ENCODE measurements at regions not wholly inside any gene's neighbourhood (a gene's known extent, or its start where the extent isn't known, plus 50 kb on each side); places are given as distances from the start of the nearest gene placed in this dataset.
"Not testable (repeated sequence)": the region's sequence is repeated elsewhere in the genome, so short reads cannot be mapped to it uniquely, and the experiment has no call there.

DNA sequence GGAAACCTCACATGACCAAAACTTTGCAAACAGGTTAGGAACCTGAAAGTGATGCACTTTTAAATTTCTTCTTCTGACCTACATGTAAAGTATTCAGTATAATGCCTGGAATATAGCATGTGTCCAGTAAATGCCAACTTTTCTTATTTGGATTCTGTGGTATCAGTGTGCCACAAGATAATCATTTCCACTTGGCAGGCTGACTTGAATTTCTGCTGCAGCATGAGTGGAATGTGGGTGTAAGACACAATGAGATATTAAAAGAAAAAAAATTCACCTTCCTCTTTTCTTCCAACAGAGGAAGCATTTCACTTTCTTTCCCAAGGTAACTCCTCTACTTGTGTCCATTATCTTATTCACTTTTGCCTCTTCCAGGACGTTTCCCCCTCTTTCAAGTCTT lies 141.9 kb upstream of the PRKD1 start:
- Mint-ChIP-seq H3K27me3 (ENCODE audit: insufficient read depth) (0 out of 2 replicates have a peak, but pooled peaks cover 5% of the 10 kb centered on the region), H3K4me3 (no peak overlapping the region), H3K27ac (no peak overlapping the region), H3K4me1 (ENCODE audit: low read depth) (no peaks in the 10 kb centered on the region; the same call in 1 of the 2 replicates), H3K36me3 (ENCODE audit: low read depth) (peaks cover 6% of the 10 kb centered on the region), H3K9me3 (peaks cover 13% of the 10 kb centered on the region)
- TF ChIP-seq, protein P1, sequence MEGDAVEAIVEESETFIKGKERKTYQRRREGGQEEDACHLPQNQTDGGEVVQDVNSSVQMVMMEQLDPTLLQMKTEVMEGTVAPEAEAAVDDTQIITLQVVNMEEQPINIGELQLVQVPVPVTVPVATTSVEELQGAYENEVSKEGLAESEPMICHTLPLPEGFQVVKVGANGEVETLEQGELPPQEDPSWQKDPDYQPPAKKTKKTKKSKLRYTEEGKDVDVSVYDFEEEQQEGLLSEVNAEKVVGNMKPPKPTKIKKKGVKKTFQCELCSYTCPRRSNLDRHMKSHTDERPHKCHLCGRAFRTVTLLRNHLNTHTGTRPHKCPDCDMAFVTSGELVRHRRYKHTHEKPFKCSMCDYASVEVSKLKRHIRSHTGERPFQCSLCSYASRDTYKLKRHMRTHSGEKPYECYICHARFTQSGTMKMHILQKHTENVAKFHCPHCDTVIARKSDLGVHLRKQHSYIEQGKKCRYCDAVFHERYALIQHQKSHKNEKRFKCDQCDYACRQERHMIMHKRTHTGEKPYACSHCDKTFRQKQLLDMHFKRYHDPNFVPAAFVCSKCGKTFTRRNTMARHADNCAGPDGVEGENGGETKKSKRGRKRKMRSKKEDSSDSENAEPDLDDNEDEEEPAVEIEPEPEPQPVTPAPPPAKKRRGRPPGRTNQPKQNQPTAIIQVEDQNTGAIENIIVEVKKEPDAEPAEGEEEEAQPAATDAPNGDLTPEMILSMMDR (IDR thresholded peaks at IDR 0.05), result no peak
- no peak for DNase-seq

DNA sequence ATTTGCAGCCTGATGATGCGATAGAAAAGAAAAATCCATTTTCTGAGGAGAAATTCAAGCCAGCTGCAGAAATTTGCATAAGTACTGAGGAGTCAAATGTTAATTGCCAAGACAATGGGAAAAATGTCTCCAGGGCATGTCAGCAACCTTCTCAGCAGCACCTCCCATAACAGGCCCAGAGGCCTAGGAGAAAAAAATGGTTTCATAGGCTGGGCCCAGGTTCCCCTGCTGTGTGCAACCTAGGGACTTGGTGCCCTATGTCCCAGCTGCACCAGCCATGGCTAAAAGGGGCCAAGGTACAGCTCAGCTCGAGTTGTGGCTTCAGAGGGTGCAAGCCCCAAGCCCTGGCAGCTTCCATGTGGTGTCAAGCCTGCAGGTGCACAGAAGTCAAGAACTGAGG lies 144.8 kb upstream of the PRKD1 start:
- H3K27ac Mint-ChIP-seq; H3K36me3 Mint-ChIP-seq (ENCODE audit: low read depth); H3K4me3 Mint-ChIP-seq; H3K27me3 Mint-ChIP-seq (ENCODE audit: insufficient read depth); DNase-seq; H3K4me1 Mint-ChIP-seq (ENCODE audit: low read depth): not testable (repeated sequence)
- peaks cover 13% of the 10 kb centered on the region for H3K9me3 Mint-ChIP-seq

DNA sequence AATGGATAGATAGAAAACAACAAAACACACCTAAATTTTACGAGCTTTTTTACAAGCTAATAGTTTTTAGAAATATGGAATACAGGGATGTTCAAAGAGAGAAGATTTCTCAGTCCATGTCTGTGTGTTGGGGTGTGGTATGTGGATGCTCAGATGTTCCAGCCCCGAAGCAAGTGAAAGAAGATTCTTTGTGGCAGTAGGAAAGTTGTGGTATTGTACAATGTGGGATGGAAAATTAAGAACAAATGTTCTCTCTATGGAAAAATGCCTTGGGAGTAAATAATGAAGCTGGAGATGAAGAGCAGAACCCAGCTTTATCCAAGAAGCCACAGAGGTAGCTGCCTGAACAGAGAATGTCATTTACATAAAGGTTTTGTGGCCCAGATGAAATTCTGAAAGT lies 150.3 kb upstream of the PRKD1 start:
- H3K36me3 Mint-ChIP-seq (ENCODE audit: low read depth), result no peaks in the 10 kb centered on the region
- H3K4me1 Mint-ChIP-seq (ENCODE audit: low read depth), result peaks cover 21% of the 10 kb centered on the region
- H3K27me3 Mint-ChIP-seq (ENCODE audit: insufficient read depth), result no peaks in the 10 kb centered on the region; the same call in 1 of the 2 replicates
- H3K27ac Mint-ChIP-seq, result no peak overlapping the region
- H3K9me3 Mint-ChIP-seq, result peaks cover 6% of the 10 kb centered on the region; the same call in 1 of the 2 replicates
- DNase-seq, result no peak
- TF ChIP-seq, protein P1 (IDR thresholded peaks at IDR 0.05), result no peak
- H3K4me3 Mint-ChIP-seq, result no peak overlapping the region

DNA sequence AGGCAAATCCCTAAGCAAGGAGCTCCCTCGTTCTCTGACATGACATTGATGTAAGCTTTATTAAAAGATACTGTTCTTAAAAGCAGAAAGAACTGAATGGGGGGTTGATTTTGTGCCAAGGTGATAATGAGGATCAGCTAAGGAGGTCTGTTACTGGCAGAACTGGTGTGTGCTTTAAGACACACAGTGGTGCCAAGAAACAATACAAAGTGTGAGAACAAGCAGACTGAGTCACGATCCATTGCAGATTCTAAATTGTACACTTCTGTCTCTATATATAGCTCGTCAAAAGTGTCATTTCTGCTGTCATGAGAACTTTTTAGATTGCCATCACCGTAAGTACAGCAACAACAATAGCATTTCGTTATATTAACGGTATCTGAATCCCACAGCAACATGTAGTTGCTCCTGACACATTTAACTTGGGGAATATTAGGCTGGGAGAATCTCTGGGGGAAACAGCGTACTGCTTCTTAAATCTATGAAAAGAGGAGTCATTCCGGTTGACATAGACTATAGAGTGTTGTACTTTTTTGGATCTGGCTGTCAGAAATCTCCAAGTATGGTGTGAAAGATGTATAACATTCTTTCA lies 151.3 kb upstream of the PRKD1 start:
- Mint-ChIP-seq H3K4me1 (ENCODE audit: low read depth) (peaks cover 21% of the 10 kb centered on the region), H3K9me3 (0 out of 2 replicates have a peak, but pooled peaks cover under 1% of the 10 kb centered on the region), H3K4me3 (no peak overlapping the region), H3K27me3 (ENCODE audit: insufficient read depth) (no peaks in the 10 kb centered on the region; the same call in 1 of the 2 replicates), H3K27ac (no peak overlapping the region), H3K36me3 (ENCODE audit: low read depth) (no peaks in the 10 kb centered on the region)
- TF ChIP-seq, protein P1 (IDR thresholded peaks at IDR 0.05), result no peak
- no peak for DNase-seq

DNA sequence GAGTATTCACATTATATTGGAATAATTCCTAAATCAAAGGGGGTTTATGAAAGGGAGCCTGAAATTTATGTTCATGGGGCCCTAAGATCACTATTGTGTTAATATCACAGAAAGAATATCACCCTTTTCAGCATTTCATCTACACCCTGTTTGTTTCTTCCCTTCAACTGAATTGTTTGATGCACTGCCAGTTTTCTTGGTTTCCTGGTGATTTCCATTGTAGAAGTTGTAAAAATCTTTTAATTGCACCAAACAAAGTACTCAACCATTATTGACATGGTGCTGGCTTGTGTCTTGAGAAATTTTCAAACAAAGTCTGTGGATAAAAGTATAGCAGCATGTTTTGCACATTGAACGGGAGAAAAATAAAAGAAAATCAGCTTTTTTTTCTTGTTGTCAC lies 154.8 kb upstream of the PRKD1 start:
- Mint-ChIP-seq H3K4me3 (no peak overlapping the region), H3K9me3 (no peaks in the 10 kb centered on the region; the same call in 1 of the 2 replicates), H3K27ac (no peak overlapping the region), H3K36me3 (ENCODE audit: low read depth) (no peaks in the 10 kb centered on the region), H3K27me3 (ENCODE audit: insufficient read depth) (no peaks in the 10 kb centered on the region; the same call in 1 of the 2 replicates), H3K4me1 (ENCODE audit: low read depth) (peaks cover 21% of the 10 kb centered on the region)
- TF ChIP-seq, protein P1 (IDR thresholded peaks at IDR 0.05), result no peak
- DNase-seq, result no peak

DNA sequence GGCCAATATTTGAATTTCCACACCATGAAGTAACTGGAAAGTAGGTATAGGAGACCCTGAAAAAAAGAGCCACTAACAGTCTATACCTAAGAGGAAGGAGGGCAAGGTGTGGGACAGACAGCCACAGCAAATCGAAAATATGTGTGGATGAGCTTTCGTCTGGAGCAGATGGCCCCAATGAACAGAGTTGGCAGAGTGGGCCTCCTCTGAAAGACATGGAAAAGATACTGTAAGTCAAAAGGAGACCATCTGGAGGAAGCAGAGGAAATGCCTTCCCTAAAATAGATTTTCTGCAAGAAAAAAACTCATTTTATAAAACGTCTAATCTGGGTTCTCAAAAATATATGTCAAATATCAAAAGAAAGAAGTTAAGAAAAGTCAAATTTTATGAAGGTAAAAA lies 157.2 kb upstream of the PRKD1 start:
- Mint-ChIP-seq H3K36me3 (ENCODE audit: low read depth) (peaks cover 7% of the 10 kb centered on the region), H3K27me3 (ENCODE audit: insufficient read depth) (no peaks in the 10 kb centered on the region; the same call in none of the 2 replicates), H3K4me3 (no peak overlapping the region), H3K4me1 (ENCODE audit: low read depth) (no peaks in the 10 kb centered on the region), H3K9me3 (peaks cover 10% of the 10 kb centered on the region), H3K27ac (no peak overlapping the region)
- TF ChIP-seq, protein P1 (IDR thresholded peaks at IDR 0.05), result no peak
- no peak for DNase-seq

All from HFFc6 (cell line).